VCaP (cell line): ENCODE measurements at regions not wholly inside any gene's neighbourhood (a gene's known extent, or its start where the extent isn't known, plus 50 kb on each side); places are given as distances from the start of the nearest gene placed in this dataset.

ENCODE experiments used
- H3K27ac ChIP-seq: fragments of 450-650 bp; 2 replicates; pipeline ENCODE4 v1.5.1; 2017
- TF ChIP-seq, protein P1 (sequence below): fragments of 450-650 bp; conservative IDR thresholded peaks from 2 replicates; pipeline ENCODE4 v1.5.1; 2017; ENCODE audit warnings: mild to moderate bottlenecking, moderate library complexity

DNA sequence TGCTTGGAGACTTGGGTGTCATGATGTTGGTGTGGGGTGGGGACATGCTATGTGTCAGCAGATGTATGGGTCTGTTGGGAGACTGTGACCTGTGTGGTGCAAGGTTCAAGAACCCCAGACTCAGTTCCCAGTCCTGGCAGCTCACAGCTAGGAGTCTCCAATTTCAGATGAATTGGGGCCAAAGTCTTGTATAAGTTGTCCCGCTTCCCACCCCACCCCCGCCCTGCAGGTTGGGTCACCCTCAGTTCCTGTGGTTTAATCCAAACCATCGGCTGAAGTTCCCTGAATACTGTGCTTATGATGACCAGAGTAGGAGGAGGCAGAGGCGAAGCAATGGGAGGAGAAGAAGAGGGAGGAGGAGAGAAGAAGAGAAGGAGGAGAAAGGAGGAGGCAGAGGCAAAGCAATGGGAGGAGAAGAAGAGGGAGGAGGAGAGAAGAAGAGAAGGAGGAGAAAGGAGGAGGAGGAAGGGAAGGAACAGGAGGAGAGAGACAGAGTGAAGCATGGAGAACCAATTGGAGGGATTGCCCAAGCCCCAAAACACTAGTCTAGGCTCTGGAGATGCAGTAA, 112.6 kb downstream of the EFNB1 start:
- TF ChIP-seq, protein P1, sequence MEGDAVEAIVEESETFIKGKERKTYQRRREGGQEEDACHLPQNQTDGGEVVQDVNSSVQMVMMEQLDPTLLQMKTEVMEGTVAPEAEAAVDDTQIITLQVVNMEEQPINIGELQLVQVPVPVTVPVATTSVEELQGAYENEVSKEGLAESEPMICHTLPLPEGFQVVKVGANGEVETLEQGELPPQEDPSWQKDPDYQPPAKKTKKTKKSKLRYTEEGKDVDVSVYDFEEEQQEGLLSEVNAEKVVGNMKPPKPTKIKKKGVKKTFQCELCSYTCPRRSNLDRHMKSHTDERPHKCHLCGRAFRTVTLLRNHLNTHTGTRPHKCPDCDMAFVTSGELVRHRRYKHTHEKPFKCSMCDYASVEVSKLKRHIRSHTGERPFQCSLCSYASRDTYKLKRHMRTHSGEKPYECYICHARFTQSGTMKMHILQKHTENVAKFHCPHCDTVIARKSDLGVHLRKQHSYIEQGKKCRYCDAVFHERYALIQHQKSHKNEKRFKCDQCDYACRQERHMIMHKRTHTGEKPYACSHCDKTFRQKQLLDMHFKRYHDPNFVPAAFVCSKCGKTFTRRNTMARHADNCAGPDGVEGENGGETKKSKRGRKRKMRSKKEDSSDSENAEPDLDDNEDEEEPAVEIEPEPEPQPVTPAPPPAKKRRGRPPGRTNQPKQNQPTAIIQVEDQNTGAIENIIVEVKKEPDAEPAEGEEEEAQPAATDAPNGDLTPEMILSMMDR, result no peak

GRCh38 chrX:68940601-68941000, 111.8 kb downstream of the EFNB1 start:
- no peak overlapping the region for H3K27ac ChIP-seq
- TF ChIP-seq, protein P1, result no peak

More for the DNA sequence above, 112.6 kb downstream of the EFNB1 start:
- peak overlapping the region; percentile 52 for H3K27ac ChIP-seq

DNA sequence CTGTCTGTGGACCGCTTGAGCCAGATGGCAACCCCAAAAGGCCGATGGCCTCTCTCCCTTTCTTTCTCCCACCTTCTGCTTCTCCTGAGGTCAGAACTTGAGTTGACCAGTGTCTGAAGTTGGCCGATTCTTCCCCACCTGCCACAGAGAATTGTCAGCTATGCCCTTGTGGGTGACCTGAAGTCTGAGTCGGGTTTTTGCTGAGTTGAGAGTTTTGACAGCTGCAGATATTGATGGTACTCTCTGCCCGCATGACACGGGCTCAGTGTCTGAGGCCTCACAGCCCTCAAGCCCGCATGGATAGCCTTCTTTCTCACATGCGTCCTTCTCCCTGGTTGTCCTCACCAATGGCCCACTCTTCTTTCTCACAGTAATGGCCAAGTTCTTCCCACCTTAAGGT, 111.0 kb downstream of the EFNB1 start:
- no peak overlapping the region for H3K27ac ChIP-seq
- TF ChIP-seq, protein P1, result no peak

- TF ChIP-seq, protein P1, result no peak
- H3K27ac ChIP-seq, result no peak overlapping the region
Measured at GRCh38 chrX:68938244-68939004, 109.6 kb downstream of the EFNB1 start.

GRCh38 chrX:68937581-68937980, 108.8 kb downstream of the EFNB1 start:
- TF ChIP-seq, protein P1, result no peak
- H3K27ac ChIP-seq, result no peak overlapping the region

DNA sequence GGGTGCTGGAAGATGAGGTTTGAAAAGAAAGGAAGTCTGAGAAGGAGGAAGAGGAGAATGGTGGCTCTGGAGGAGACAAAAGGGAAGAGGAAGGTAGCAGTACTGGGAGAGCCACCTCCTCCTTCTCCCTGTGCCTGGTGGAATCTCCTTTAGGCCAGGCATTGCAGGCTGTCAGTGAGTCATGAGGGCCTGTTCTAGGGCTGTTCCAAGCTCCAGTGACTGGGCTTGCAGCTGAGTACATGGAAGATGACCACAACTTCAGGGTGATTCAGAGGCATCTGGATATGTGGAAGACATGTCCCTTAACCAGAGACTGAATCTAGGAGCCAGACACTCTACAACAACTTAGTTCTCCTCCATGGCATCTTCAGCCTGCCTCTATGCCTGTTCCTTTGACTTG, 107.8 kb downstream of the EFNB1 start:
- TF ChIP-seq, protein P1, result no peak
- H3K27ac ChIP-seq, result no peak overlapping the region

GRCh38 chrX:68936126-68936525, 107.3 kb downstream of the EFNB1 start:
- TF ChIP-seq, protein P1, result no peak
- no peak overlapping the region for H3K27ac ChIP-seq
